Fibroblast of lung (primary cell): ENCODE measurements at regions not wholly inside any gene's neighbourhood (a gene's known extent, or its start where the extent isn't known, plus 50 kb on each side); places are given as distances from the start of the nearest gene placed in this dataset.

Experiments
- DNase-seq, 2 donors: peaks; one replicate each; pipeline versions ENCODE4 v3.0.0 to v3.0.0-alpha.2; 2010; ENCODE audit warnings: low read depth in 2 of 2
- H2AFZ ChIP-seq: 2 replicates; pipeline ENCODE4 v1.5.1; 2012; ENCODE audit warnings: low read length, control low read depth, inconsistent platforms
- H3K27ac ChIP-seq: 2 replicates; pipeline ENCODE4 v1.5.1; 2011; ENCODE audit warnings: low read length, control low read depth; ENCODE audit not compliant: insufficient read depth
- H3K27me3 ChIP-seq: 2 replicates; pipeline ENCODE4 v1.5.1; 2011; ENCODE audit warnings: mild to moderate bottlenecking, low read length; ENCODE audit not compliant: control insufficient read depth, insufficient read depth
- H3K36me3 ChIP-seq: 2 replicates; pipeline ENCODE4 v1.5.1; 2011; ENCODE audit warnings: low read length; ENCODE audit not compliant: control insufficient read depth, insufficient read depth
- H3K4me1 ChIP-seq: 2 replicates; pipeline ENCODE4 v1.5.1; 2011; ENCODE audit warnings: low read length; ENCODE audit not compliant: control insufficient read depth, insufficient read depth; ENCODE audit errors: extremely low read depth
- H3K4me2 ChIP-seq: 2 replicates; pipeline ENCODE4 v1.5.1; 2011; ENCODE audit warnings: low read length, control low read depth; ENCODE audit not compliant: insufficient read depth; ENCODE audit errors: extremely low read depth
- H3K4me3 ChIP-seq, 4 experiments: fragments of 200-600 bp in 1 of 4; sonication (generic) in 1 of 4; replicated peaks in 1 of 4; 2 replicates each; pipeline ENCODE4 v1.5.1; 2011 to 2016; ENCODE audit warnings: low read length in 4 of 4, low read depth in 3 of 4, mild to moderate bottlenecking in 3 of 4, control low read depth in 2 of 4, inconsistent platforms in 1 of 4, mixed read lengths in 1 of 4; ENCODE audit not compliant: insufficient read depth in 1 of 4; ENCODE audit errors: control extremely low read depth in 1 of 4
- H3K79me2 ChIP-seq: 2 replicates; pipeline ENCODE4 v1.5.1; 2012; ENCODE audit warnings: mild to moderate bottlenecking, low read length, inconsistent platforms; ENCODE audit not compliant: control insufficient read depth, insufficient read depth
- H3K9ac ChIP-seq: 2 replicates; pipeline ENCODE4 v1.5.1; 2011; ENCODE audit warnings: mild to moderate bottlenecking, low read length, control low read depth; ENCODE audit not compliant: insufficient read depth
- H3K9me3 ChIP-seq: 2 replicates; pipeline ENCODE4 v1.5.1; 2012; ENCODE audit warnings: low read depth, low read length; ENCODE audit not compliant: control insufficient read depth, insufficient read depth
- H4K20me1 ChIP-seq: 2 replicates; pipeline ENCODE4 v1.5.1; 2011; ENCODE audit warnings: low read length; ENCODE audit not compliant: control insufficient read depth, insufficient read depth; ENCODE audit errors: extremely low read depth
- EZH2 ChIP-seq: IDR thresholded peaks from 2 replicates; pipeline ENCODE4 v1.5.1; 2012; ENCODE audit warnings: low read length, control low read depth, mild to moderate bottlenecking; ENCODE audit errors: missing control alignments
- TF ChIP-seq, protein P1 (sequence below), 2 donors: IDR thresholded peaks in 1 of 2; conservative IDR thresholded peaks in 1 of 2; 1 replicate in 1 of 2; 2 replicates in 1 of 2; pipeline ENCODE4 v1.5.1; 2011 to 2012; ENCODE audit warnings: low read length in 2 of 2, control low read depth in 1 of 2, inconsistent platforms in 1 of 2, low read depth in 1 of 2, mild to moderate bottlenecking in 1 of 2

GRCh38 chr21:33162436-33162951, 67.2 kb upstream of the IFNAR2 start:
- H3K9ac ChIP-seq, result no peak overlapping the region
- H4K20me1 ChIP-seq, result no peaks in the 10 kb centered on the region
- TF ChIP-seq, protein P1, sequence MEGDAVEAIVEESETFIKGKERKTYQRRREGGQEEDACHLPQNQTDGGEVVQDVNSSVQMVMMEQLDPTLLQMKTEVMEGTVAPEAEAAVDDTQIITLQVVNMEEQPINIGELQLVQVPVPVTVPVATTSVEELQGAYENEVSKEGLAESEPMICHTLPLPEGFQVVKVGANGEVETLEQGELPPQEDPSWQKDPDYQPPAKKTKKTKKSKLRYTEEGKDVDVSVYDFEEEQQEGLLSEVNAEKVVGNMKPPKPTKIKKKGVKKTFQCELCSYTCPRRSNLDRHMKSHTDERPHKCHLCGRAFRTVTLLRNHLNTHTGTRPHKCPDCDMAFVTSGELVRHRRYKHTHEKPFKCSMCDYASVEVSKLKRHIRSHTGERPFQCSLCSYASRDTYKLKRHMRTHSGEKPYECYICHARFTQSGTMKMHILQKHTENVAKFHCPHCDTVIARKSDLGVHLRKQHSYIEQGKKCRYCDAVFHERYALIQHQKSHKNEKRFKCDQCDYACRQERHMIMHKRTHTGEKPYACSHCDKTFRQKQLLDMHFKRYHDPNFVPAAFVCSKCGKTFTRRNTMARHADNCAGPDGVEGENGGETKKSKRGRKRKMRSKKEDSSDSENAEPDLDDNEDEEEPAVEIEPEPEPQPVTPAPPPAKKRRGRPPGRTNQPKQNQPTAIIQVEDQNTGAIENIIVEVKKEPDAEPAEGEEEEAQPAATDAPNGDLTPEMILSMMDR (conservative IDR thresholded peaks at IDR 0.05 in 1 of 2, IDR thresholded peaks at IDR 0.05 in 1 of 2; ENCODE audit: low read depth in 1 of 2, low read length in 2 of 2), result no peak
- TF ChIP-seq EZH2, result no peak
- H2AFZ ChIP-seq, result no peak overlapping the region
- H3K27me3 ChIP-seq, result peaks cover 3% of the 10 kb centered on the region
- no peaks in the 10 kb centered on the region for H3K9me3 ChIP-seq
- H3K4me3 ChIP-seq, result no peak overlapping the region
- no peak for DNase-seq
- no peaks in the 10 kb centered on the region for H3K4me1 ChIP-seq
- no peak overlapping the region for H3K4me2 ChIP-seq
- no peak overlapping the region for H3K27ac ChIP-seq
- H3K79me2 ChIP-seq, result no peaks in the 10 kb centered on the region
- H3K36me3 ChIP-seq, result no peaks in the 10 kb centered on the region

- no peaks in the 10 kb centered on the region for H3K9me3 ChIP-seq
- H3K36me3 ChIP-seq, result no peaks in the 10 kb centered on the region
- peaks cover 13% of the 10 kb centered on the region for H3K27me3 ChIP-seq
- no peak overlapping the region for H3K4me3 ChIP-seq
- no peaks in the 10 kb centered on the region for H3K4me1 ChIP-seq
- H3K27ac ChIP-seq, result no peak overlapping the region
- no peaks in the 10 kb centered on the region for H3K79me2 ChIP-seq
- no peaks in the 10 kb centered on the region for H4K20me1 ChIP-seq
- DNase-seq, result no peak
- no peak overlapping the region for H3K4me2 ChIP-seq
- H3K9ac ChIP-seq, result no peak overlapping the region
- TF ChIP-seq, protein P1 (conservative IDR thresholded peaks at IDR 0.05 in 1 of 2, IDR thresholded peaks at IDR 0.05 in 1 of 2; ENCODE audit: low read depth in 1 of 2, low read length in 2 of 2), result no peak
- TF ChIP-seq EZH2, result no peak
- H2AFZ ChIP-seq, result no peak overlapping the region
Observed at GRCh38 chr21:33168886-33169285, 60.9 kb upstream of the IFNAR2 start.

DNA sequence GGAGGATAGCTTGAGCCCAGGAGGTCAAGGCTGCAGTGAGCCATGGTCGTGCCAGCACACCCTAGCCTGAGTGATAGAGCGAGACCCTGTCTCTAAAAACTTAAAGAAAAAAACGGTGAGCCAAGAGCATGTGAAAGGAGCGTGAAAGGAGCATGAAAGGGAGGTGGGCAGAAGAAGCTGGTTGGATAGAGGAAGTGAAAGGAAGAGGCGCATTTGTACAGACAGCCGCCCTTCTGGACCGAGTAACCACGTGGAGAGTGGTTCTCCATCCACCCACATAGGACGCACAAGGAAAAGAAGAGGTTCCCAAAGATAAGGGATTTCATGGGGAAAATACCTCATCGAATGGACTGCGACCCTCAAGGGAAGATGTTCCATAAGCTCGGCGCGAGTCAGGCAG, 60.4 kb upstream of the IFNAR2 start:
- Histone ChIP-seq H3K4me3 (no peak overlapping the region), H3K27ac (no peak overlapping the region), H3K9ac (no peak overlapping the region), H2AFZ (no peak overlapping the region), H3K9me3 (no peaks in the 10 kb centered on the region), H4K20me1 (no peaks in the 10 kb centered on the region), H3K4me1 (no peaks in the 10 kb centered on the region), H3K79me2 (no peaks in the 10 kb centered on the region), H3K27me3 (peaks cover 13% of the 10 kb centered on the region), H3K4me2 (no peak overlapping the region), H3K36me3 (no peaks in the 10 kb centered on the region)
- no peak for TF ChIP-seq EZH2
- TF ChIP-seq, protein P1 (conservative IDR thresholded peaks at IDR 0.05 in 1 of 2, IDR thresholded peaks at IDR 0.05 in 1 of 2; ENCODE audit: low read depth in 1 of 2, low read length in 2 of 2), result no peak
- no peak for DNase-seq
